PC-9 (cell line): ENCODE measurements at regions not wholly inside any gene's neighbourhood (a gene's known extent, or its start where the extent isn't known, plus 50 kb on each side); places are given as distances from the start of the nearest gene placed in this dataset.
"Not testable (repeated sequence)": the region's sequence is repeated elsewhere in the genome, so short reads cannot be mapped to it uniquely, and the experiment has no call there.

ENCODE experiments used
- BruUV-seq: library from RNA; stranded (reverse); fragments of 400-500 nt; replicated peaks from 2 replicates; lab custom pipeline; 2021; lab: Mats Ljungman, UMichigan
- CTCF ChIA-PET: fragments of 300-600 bp; sonication (Branson Sonifier 250); formaldehyde crosslinking; loops from one replicate; lab custom pipeline; 2022; ENCODE audit warnings: antibody characterized with exemption; lab: Charles Lee
- POLR2A ChIA-PET: fragments of 300-600 bp; sonication (Branson Sonifier 250); formaldehyde crosslinking; loops from one replicate; lab custom pipeline; 2022; ENCODE audit warnings: antibody characterized with exemption; ENCODE audit not compliant: unreplicated experiment; lab: Charles Lee
- DNase-seq, 2 experiments: peaks; one replicate each; pipeline versions ENCODE4 v3.0.0 to v3.0.0-alpha.2; 2015 to 2022; ENCODE audit warnings: mixed read lengths in 1 of 2
- H2AFZ ChIP-seq: fragments of 200-600 bp; sonication (generic); 2 replicates; pipeline ENCODE4 v1.8.1; 2017; ENCODE audit warnings: antibody characterized with exemption
- H3F3A ChIP-seq: fragments of 200-600 bp; sonication (generic); 2 replicates; pipeline ENCODE4 v1.8.1; 2017; ENCODE audit warnings: antibody characterized with exemption, mild to moderate bottlenecking, low read depth; ENCODE audit not compliant: insufficient read depth
- H3K27ac ChIP-seq: fragments of 200-600 bp; sonication (generic); 2 replicates; pipeline ENCODE4 v1.6.1; 2016; ENCODE audit warnings: mixed run types
- H3K27me3 ChIP-seq: fragments of 200-600 bp; sonication (generic); 2 replicates; pipeline ENCODE4 v1.6.1; 2016; ENCODE audit warnings: low read depth, mixed run types; ENCODE audit not compliant: insufficient read depth
- H3K36me3 ChIP-seq: fragments of 200-600 bp; sonication (generic); 2 replicates; pipeline ENCODE4 v1.6.1; 2016; ENCODE audit warnings: low read depth, mixed run types
- H3K4me1 ChIP-seq: fragments of 200-600 bp; sonication (generic); replicated peaks from 2 replicates; pipeline ENCODE4 v1.6.1; 2016; ENCODE audit warnings: mixed run types; ENCODE audit not compliant: insufficient read depth
- H3K4me2 ChIP-seq: fragments of 200-600 bp; sonication (generic); 2 replicates; pipeline ENCODE4 v1.6.1; 2017; ENCODE audit warnings: mixed run types
- H3K4me3 ChIP-seq: fragments of 200-600 bp; sonication (generic); 2 replicates; pipeline ENCODE4 v1.6.1; 2016; ENCODE audit warnings: mixed run types
- H3K79me2 ChIP-seq: fragments of 200-600 bp; sonication (generic); 2 replicates; pipeline ENCODE4 v1.6.1; 2017; ENCODE audit warnings: low read depth, mixed run types
- H3K9me2 ChIP-seq: fragments of 200-600 bp; sonication (generic); 2 replicates; pipeline ENCODE4 v1.8.1; 2017; ENCODE audit warnings: mild to moderate bottlenecking; ENCODE audit not compliant: insufficient read depth
- H3K9me3 ChIP-seq: fragments of 200-600 bp; sonication (generic); 2 replicates; pipeline ENCODE4 v1.8.1; 2016; ENCODE audit warnings: low read depth; ENCODE audit not compliant: insufficient read depth
- H4K20me1 ChIP-seq: fragments of 200-600 bp; sonication (generic); 2 replicates; pipeline ENCODE4 v1.8.1; 2017; ENCODE audit not compliant: insufficient read depth
- CTCF ChIP-seq: fragments of 200-600 bp; sonication (generic); conservative IDR thresholded peaks from 2 replicates; pipeline ENCODE4 v1.6.1; 2017; ENCODE audit warnings: mixed run types, antibody characterized with exemption, mild to moderate bottlenecking, moderate library complexity
- EZH2 ChIP-seq: fragments of 200-600 bp; sonication (generic); IDR thresholded peaks from 2 replicates; pipeline ENCODE4 v1.8.0; 2017; ENCODE audit warnings: antibody characterized with exemption, low read depth
- intact Hi-C: fragments of 100-400 bp; cut with micrococcal nuclease; formaldehyde crosslinking; loops from one replicate; pipeline ENCODE4 v1.10.0; 2022; ENCODE audit not compliant: unreplicated experiment

- H2AFZ ChIP-seq: no peak overlapping the region
- H3K9me2 ChIP-seq: no peaks in the 10 kb centered on the region
- H3K4me1 ChIP-seq: no peaks in the 10 kb centered on the region
- DNase-seq: no peak
- ChIA-PET POLR2A (no interaction called here), CTCF (no interaction called here)
- peaks cover 23% of the 10 kb centered on the region for H3K27me3 ChIP-seq
- H3K79me2 ChIP-seq: no peaks in the 10 kb centered on the region
- H3K27ac ChIP-seq: no peak overlapping the region
- no peaks in the 10 kb centered on the region for H3K36me3 ChIP-seq
- no TSS peak for BruUV-seq
- H3K4me3 ChIP-seq: no peak overlapping the region
- TF ChIP-seq EZH2: no peak
- no peak for TF ChIP-seq CTCF
- H3F3A ChIP-seq: no peaks in the 10 kb centered on the region
- intact Hi-C loops: no loop called here
- H3K4me2 ChIP-seq: no peak overlapping the region
- no peaks in the 10 kb centered on the region for H4K20me1 ChIP-seq
- no peaks in the 10 kb centered on the region for H3K9me3 ChIP-seq
Measured at GRCh38 chr14:105908481-105908911, 382.1 kb downstream of the TMEM121 start.

DNA sequence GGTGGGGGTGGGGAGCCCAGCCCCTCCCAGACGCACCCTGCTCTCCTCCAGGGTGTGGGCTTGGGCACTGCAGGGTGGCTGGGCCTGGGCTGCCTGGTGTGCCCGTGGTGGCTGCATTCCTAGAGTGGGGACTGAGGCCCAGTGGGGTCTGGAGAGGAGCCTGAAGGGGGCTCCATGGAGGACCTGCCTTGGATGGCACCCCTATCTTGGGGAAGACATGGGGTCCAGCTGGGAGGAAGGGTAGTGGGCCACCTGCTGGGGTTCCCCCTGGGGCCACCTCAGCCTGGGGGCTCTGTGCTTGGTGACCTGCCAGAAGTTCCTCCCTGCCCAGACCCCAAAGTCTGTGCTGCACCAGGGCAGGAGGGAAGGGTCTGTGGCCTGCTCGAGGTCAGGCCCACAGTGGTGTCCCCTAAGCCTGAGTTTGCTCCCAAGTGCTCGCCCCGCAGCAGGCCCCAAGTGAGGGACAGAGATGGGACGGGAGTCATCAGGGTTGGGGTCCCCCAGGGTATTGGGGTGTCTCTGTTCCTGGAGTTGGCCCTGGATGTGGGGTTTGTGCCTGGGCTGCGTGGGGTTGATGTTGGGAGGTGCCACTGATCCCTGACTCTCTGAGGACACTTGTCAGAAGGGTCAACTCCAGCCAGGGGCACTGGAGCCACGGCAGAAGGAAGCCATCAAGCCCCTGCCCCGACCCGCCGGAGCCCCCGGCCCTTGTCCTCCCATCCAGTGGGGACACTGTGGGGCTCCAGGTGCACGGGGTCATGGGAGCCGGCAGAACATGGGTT lies 382.9 kb downstream of the TMEM121 start:
- intact Hi-C loops: no loop called here
- TF ChIP-seq CTCF: no peak
- no peak for TF ChIP-seq EZH2
- Histone ChIP-seq H3K27me3 (peaks cover 21% of the 10 kb centered on the region), H3K9me2 (no peaks in the 10 kb centered on the region), H3K9me3 (no peaks in the 10 kb centered on the region), H2AFZ (no peak overlapping the region), H3K27ac (no peak overlapping the region), H3K36me3 (no peaks in the 10 kb centered on the region), H3F3A (no peaks in the 10 kb centered on the region), H3K4me1 (no peaks in the 10 kb centered on the region), H3K4me2 (no peak overlapping the region), H3K79me2 (no peaks in the 10 kb centered on the region), H4K20me1 (no peaks in the 10 kb centered on the region), H3K4me3 (no peak overlapping the region)
- no TSS peak for BruUV-seq
- no peak for DNase-seq
- POLR2A ChIA-PET: no interaction called here
- CTCF ChIA-PET: no interaction called here

DNA sequence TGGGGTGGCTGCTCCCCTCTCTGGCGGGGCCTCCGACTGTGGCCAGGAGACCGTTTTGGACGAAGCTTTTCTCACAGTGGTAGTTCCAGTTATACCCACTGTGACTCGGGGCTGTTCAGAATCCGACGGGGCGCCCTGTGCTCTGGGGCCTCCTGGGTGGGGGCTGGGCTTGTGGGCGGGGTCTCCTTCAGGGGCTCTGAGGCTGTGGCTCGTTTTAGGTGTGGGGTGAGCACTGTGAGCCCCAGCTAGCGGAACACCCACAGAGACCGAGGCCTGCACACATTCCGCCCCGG lies 383.4 kb downstream of the TMEM121 start:
- H3F3A ChIP-seq, H3K9me3 ChIP-seq, CTCF ChIA-PET, H3K9me2 ChIP-seq, H2AFZ ChIP-seq, H3K4me3 ChIP-seq, H3K4me2 ChIP-seq, H4K20me1 ChIP-seq, H3K4me1 ChIP-seq, H3K79me2 ChIP-seq, DNase-seq, POLR2A ChIA-PET, H3K27ac ChIP-seq, intact Hi-C loops, BruUV-seq, H3K36me3 ChIP-seq: not testable (repeated sequence)
- peaks cover 17% of the 10 kb centered on the region for H3K27me3 ChIP-seq

- no TSS peak for BruUV-seq
- CTCF ChIA-PET: no interaction called here
- intact Hi-C loops: no loop called here
- no peaks in the 10 kb centered on the region for H4K20me1 ChIP-seq
- POLR2A ChIA-PET: no interaction called here
- no peaks in the 10 kb centered on the region for H3K36me3 ChIP-seq
- no peaks in the 10 kb centered on the region for H3K9me3 ChIP-seq
- no peak overlapping the region for H3K27ac ChIP-seq
- no peaks in the 10 kb centered on the region for H3K9me2 ChIP-seq
- no peaks in the 10 kb centered on the region for H3F3A ChIP-seq
- DNase-seq: no peak
- TF ChIP-seq CTCF (no peak), EZH2 (no peak)
- H3K79me2 ChIP-seq: no peaks in the 10 kb centered on the region
- peaks cover 13% of the 10 kb centered on the region for H3K27me3 ChIP-seq
- H2AFZ ChIP-seq: no peak overlapping the region
- H3K4me1 ChIP-seq: no peaks in the 10 kb centered on the region
- H3K4me2 ChIP-seq: no peak overlapping the region
- H3K4me3 ChIP-seq: no peak overlapping the region
Measured at GRCh38 chr14:105910426-105910825, 384.0 kb downstream of the TMEM121 start.
